ENCODE measurements at regions not wholly inside any gene's neighbourhood (a gene's known extent, or its start where the extent isn't known, plus 50 kb on each side); places are given as distances from the start of the nearest gene placed in this dataset. TPM values are rescaled to one million over a fixed set of nuclear protein-coding genes. Genes with fewer than 3 reads are reported as not detected.

DNA sequence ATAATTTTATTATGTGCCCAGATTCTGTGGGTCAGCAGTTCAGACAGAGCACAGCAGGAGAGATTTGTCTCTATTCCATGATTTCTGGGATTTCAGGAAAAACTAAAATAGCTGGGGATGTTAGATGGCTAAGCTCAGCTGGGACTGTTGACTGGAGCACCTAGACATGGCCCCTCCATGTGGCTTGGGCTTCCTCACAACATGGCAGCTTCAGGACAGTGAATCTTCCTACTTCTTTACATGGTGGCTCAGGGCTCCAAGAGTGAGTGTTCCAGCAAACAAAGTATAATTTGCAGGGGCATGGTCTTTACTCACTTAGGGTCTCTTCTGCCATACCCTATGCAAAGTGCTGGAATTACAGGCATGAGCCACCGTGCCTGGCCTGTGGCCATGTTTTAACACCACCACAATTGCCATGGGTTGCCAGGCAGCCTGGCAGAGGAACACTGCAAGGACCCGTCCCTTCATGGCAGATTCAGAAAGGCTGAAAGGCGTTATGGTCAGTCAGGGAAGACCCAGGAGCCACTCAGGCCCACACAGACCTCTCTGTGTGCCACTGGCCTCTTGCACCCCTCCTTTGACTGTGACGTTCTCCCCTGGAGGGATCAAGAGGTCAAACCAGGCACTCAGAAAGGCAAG is 50.8 kb upstream of the ZMIZ1 start:
- H3K27ac ChIP-seq (ENCODE audit: low read depth, low read length), result no peak overlapping the region
- no peak overlapping the region for H3K23ac ChIP-seq (ENCODE audit: low read length)
- H3K56ac ChIP-seq (ENCODE audit: low read length), result no peak overlapping the region
- no peak overlapping the region for H3K9ac ChIP-seq (ENCODE audit: low read length)
- H2BK15ac ChIP-seq (replicated peaks; ENCODE audit: low read depth), result no peak overlapping the region
- H4K5ac ChIP-seq (ENCODE audit: low read length), result no peak overlapping the region
- H2BK120ac ChIP-seq (ENCODE audit: low read depth, low read length), result no peak overlapping the region
- no peaks in the 10 kb centered on the region for H3K79me2 ChIP-seq (ENCODE audit: control insufficient read depth, insufficient read depth, low read length)
- no CpG with 5 or more reads among the region's 4 CpGs for WGBS (ENCODE audit: extremely low coverage, insufficient coverage, low lambda C conversion rate)
- no peak overlapping the region for H3K4ac ChIP-seq (ENCODE audit: low read depth, low read length)
- H3K4me3 ChIP-seq (ENCODE audit: low read length), result no peak overlapping the region
- H3K79me1 ChIP-seq (ENCODE audit: low read length), result no peaks in the 10 kb centered on the region
- H3K4me1 ChIP-seq (ENCODE audit: control insufficient read depth, low read depth, low read length), result no peaks in the 10 kb centered on the region
- H4K8ac ChIP-seq (ENCODE audit: low read depth, low read length), result no peak overlapping the region
- H3K18ac ChIP-seq (ENCODE audit: low read length), result no peak overlapping the region
- H2AK5ac ChIP-seq (ENCODE audit: low read length), result no peak overlapping the region
- no peak overlapping the region for H3K4me2 ChIP-seq (ENCODE audit: low read length)
- no peaks in the 10 kb centered on the region for H3K27me3 ChIP-seq (ENCODE audit: insufficient read depth, low read length, poor library complexity)
- no peak overlapping the region for H2BK5ac ChIP-seq (ENCODE audit: low read length)
- no peak for DNase-seq
- no peaks in the 10 kb centered on the region for H3K36me3 ChIP-seq (ENCODE audit: control insufficient read depth, insufficient read depth, low read length)

DNA sequence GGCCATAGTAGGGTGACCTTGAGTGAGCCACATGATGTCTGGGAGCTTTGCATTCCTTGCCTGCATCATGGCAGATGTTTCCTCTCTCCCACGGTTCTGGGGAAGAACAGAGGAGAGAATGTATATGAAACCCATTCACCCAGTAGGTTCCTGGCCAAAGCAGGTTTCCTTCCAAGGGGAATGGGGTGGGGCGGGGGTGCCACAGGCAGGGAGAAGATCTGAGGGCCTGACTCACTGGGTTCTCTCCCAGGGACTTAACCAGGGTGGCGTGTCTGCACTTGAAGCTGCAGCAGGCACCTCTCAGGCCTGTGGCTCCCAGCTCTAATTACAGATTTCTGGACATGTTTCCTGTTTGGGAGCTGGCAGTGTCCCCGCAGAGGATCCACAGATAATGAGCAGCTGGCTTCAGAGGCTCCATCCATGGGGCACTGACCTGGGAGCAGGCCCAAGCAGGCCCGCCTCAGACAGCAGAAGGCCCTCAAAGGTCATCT is 50.2 kb upstream of the ZMIZ1 start:
- no peaks in the 10 kb centered on the region for H3K27me3 ChIP-seq (ENCODE audit: insufficient read depth, low read length, poor library complexity)
- no peak overlapping the region for H3K9ac ChIP-seq (ENCODE audit: low read length)
- H3K56ac ChIP-seq (ENCODE audit: low read length), result peak overlapping the region; percentile 15
- no peak overlapping the region for H2BK15ac ChIP-seq (replicated peaks; ENCODE audit: low read depth)
- H3K79me1 ChIP-seq (ENCODE audit: low read length), result no peaks in the 10 kb centered on the region
- H4K5ac ChIP-seq (ENCODE audit: low read length), result no peak overlapping the region
- H3K23ac ChIP-seq (ENCODE audit: low read length), result no peak overlapping the region
- H2BK5ac ChIP-seq (ENCODE audit: low read length), result no peak overlapping the region
- DNase-seq, result no peak
- no peaks in the 10 kb centered on the region for H3K36me3 ChIP-seq (ENCODE audit: control insufficient read depth, insufficient read depth, low read length)
- H3K4me3 ChIP-seq (ENCODE audit: low read length), result no peak overlapping the region
- H3K27ac ChIP-seq (ENCODE audit: low read depth, low read length), result no peak overlapping the region
- WGBS (ENCODE audit: extremely low coverage, insufficient coverage, low lambda C conversion rate), result no CpG with 5 or more reads among the region's 5 CpGs
- no peak overlapping the region for H2AK5ac ChIP-seq (ENCODE audit: low read length)
- no peak overlapping the region for H3K4me2 ChIP-seq (ENCODE audit: low read length)
- H3K4me1 ChIP-seq (ENCODE audit: control insufficient read depth, low read depth, low read length), result no peaks in the 10 kb centered on the region
- no peak overlapping the region for H3K18ac ChIP-seq (ENCODE audit: low read length)
- H4K8ac ChIP-seq (ENCODE audit: low read depth, low read length), result no peak overlapping the region
- no peak overlapping the region for H2BK120ac ChIP-seq (ENCODE audit: low read depth, low read length)
- no peak overlapping the region for H3K4ac ChIP-seq (ENCODE audit: low read depth, low read length)
- H3K79me2 ChIP-seq (ENCODE audit: control insufficient read depth, insufficient read depth, low read length), result no peaks in the 10 kb centered on the region

Small RNA genes in the stretch of these regions (small RNA-seq; reads per million reads assigned to genes)
- gene RF00056 (ENCODE audit: insufficient read depth), result not detected

All from mesendoderm (in vitro differentiated cells).